ENCODE measurements at regions not wholly inside any gene's neighbourhood (a gene's known extent, or its start where the extent isn't known, plus 50 kb on each side); places are given as distances from the start of the nearest gene placed in this dataset.
A peak's percentile ranks its signal among the peaks of the same experiment; 100 is the strongest.

- no peak overlapping the region for H3K9ac ChIP-seq (ENCODE audit: low read length in 3 of 3)
- no peaks in the 10 kb centered on the region for H3K4me1 ChIP-seq (ENCODE audit: control insufficient read depth in 2 of 3, insufficient read depth in 2 of 3, low read depth in 1 of 3, low read length in 3 of 3)
- no peak for FAIRE-seq
- H3K4me3 ChIP-seq (ENCODE audit: low read length in 3 of 3): no peak overlapping the region
- H3K36me3 ChIP-seq (ENCODE audit: control insufficient read depth in 2 of 3, insufficient read depth in 3 of 3, low read length in 3 of 3): no peaks in the 10 kb centered on the region
- no peak for DNase-seq
- no peaks in the 10 kb centered on the region for H3K27me3 ChIP-seq (ENCODE audit: control insufficient read depth, insufficient read depth, low read length)
- no peak for TF ChIP-seq CTCF (IDR thresholded peaks at IDR 0.05; ENCODE audit: borderline replicate concordance, extremely low read depth, insufficient read depth)
- intact Hi-C loops (cut with DNase I): no loop called here
- no peaks in the 10 kb centered on the region for H3K9me3 ChIP-seq (ENCODE audit: control insufficient read depth in 2 of 3, insufficient read depth in 1 of 3, low read length in 3 of 3)
- no peak overlapping the region for H3K27ac ChIP-seq (ENCODE audit: low read depth in 2 of 2, low read length in 2 of 2)
Measured at GRCh38 chr13:72229067-72229466, 362.1 kb upstream of the DACH1 start.

GRCh38 chr13:72221276-72221962 lies 354.4 kb upstream of the DACH1 start:
- no peaks in the 10 kb centered on the region for H3K27me3 ChIP-seq (ENCODE audit: control insufficient read depth, insufficient read depth, low read length)
- intact Hi-C loops (cut with DNase I): no loop called here
- no peak overlapping the region for H3K27ac ChIP-seq (ENCODE audit: low read depth in 2 of 2, low read length in 2 of 2)
- H3K4me1 ChIP-seq (ENCODE audit: control insufficient read depth in 2 of 3, insufficient read depth in 2 of 3, low read depth in 1 of 3, low read length in 3 of 3): no peaks in the 10 kb centered on the region
- no peak overlapping the region for H3K9ac ChIP-seq (ENCODE audit: low read length in 3 of 3)
- H3K4me3 ChIP-seq (ENCODE audit: low read length in 3 of 3): no peak overlapping the region
- H3K36me3 ChIP-seq (ENCODE audit: control insufficient read depth in 2 of 3, insufficient read depth in 3 of 3, low read length in 3 of 3): no peaks in the 10 kb centered on the region
- no peaks in the 10 kb centered on the region for H3K9me3 ChIP-seq (ENCODE audit: control insufficient read depth in 2 of 3, insufficient read depth in 1 of 3, low read length in 3 of 3)
- peak; percentile 37 for TF ChIP-seq CTCF (IDR thresholded peaks at IDR 0.05; ENCODE audit: borderline replicate concordance, extremely low read depth, insufficient read depth)
- peak in 3 of 5 donors; percentile 7 to 68 (median 27) for DNase-seq
- no peak for FAIRE-seq

- Histone ChIP-seq H3K36me3 (ENCODE audit: control insufficient read depth in 2 of 3, insufficient read depth in 3 of 3, low read length in 3 of 3) (no peaks in the 10 kb centered on the region), H3K27ac (ENCODE audit: low read depth in 2 of 2, low read length in 2 of 2) (no peak overlapping the region), H3K27me3 (ENCODE audit: control insufficient read depth, insufficient read depth, low read length) (no peaks in the 10 kb centered on the region), H3K4me1 (ENCODE audit: control insufficient read depth in 2 of 3, insufficient read depth in 2 of 3, low read depth in 1 of 3, low read length in 3 of 3) (no peaks in the 10 kb centered on the region), H3K4me3 (ENCODE audit: low read length in 3 of 3) (no peak overlapping the region), H3K9ac (ENCODE audit: low read length in 3 of 3) (no peak overlapping the region), H3K9me3 (ENCODE audit: control insufficient read depth in 2 of 3, insufficient read depth in 1 of 3, low read length in 3 of 3) (no peaks in the 10 kb centered on the region)
- no peak for TF ChIP-seq CTCF (IDR thresholded peaks at IDR 0.05; ENCODE audit: borderline replicate concordance, extremely low read depth, insufficient read depth)
- no peak for FAIRE-seq
- DNase-seq: no peak
- intact Hi-C loops (cut with DNase I): no loop called here
Measured at GRCh38 chr13:72218966-72219365, 352.0 kb upstream of the DACH1 start.

GRCh38 chr13:72217142-72217541 lies 350.1 kb upstream of the DACH1 start:
- H3K27ac ChIP-seq (ENCODE audit: low read depth in 2 of 2, low read length in 2 of 2): no peak overlapping the region
- FAIRE-seq (no peak), DNase-seq (no peak)
- no peak for TF ChIP-seq CTCF (IDR thresholded peaks at IDR 0.05; ENCODE audit: borderline replicate concordance, extremely low read depth, insufficient read depth)
- no peaks in the 10 kb centered on the region for H3K36me3 ChIP-seq (ENCODE audit: control insufficient read depth in 2 of 3, insufficient read depth in 3 of 3, low read length in 3 of 3)
- no peak overlapping the region for H3K4me3 ChIP-seq (ENCODE audit: low read length in 3 of 3)
- H3K27me3 ChIP-seq (ENCODE audit: control insufficient read depth, insufficient read depth, low read length): no peaks in the 10 kb centered on the region
- intact Hi-C loops (cut with DNase I): no loop called here
- no peak overlapping the region for H3K9ac ChIP-seq (ENCODE audit: low read length in 3 of 3)
- no peaks in the 10 kb centered on the region for H3K4me1 ChIP-seq (ENCODE audit: control insufficient read depth in 2 of 3, insufficient read depth in 2 of 3, low read depth in 1 of 3, low read length in 3 of 3)
- H3K9me3 ChIP-seq (ENCODE audit: control insufficient read depth in 2 of 3, insufficient read depth in 1 of 3, low read length in 3 of 3): no peaks in the 10 kb centered on the region

Data from kidney (tissue), 13 donors.